A673 (cell line): ENCODE measurements at regions not wholly inside any gene's neighbourhood (a gene's known extent, or its start where the extent isn't known, plus 50 kb on each side); places are given as distances from the start of the nearest gene placed in this dataset.

Experiments used
- EZH2 ChIP-seq: fragments of 200-600 bp; sonication (generic); IDR thresholded peaks from 2 replicates; pipeline ENCODE4 v1.6.1; 2017; ENCODE audit warnings: borderline replicate concordance, low read depth, mild to moderate bottlenecking, mixed read lengths, antibody characterized with exemption, low read length; ENCODE audit not compliant: poor library complexity, severe bottlenecking
- TF ChIP-seq, protein P1 (sequence below): fragments of 300-800, 200-600 bp; sonication (generic); conservative IDR thresholded peaks from 2 replicates; pipeline ENCODE4 v1.5.1; 2017; ENCODE audit warnings: low read depth, mild to moderate bottlenecking, antibody characterized with exemption, low read length, moderate library complexity, mixed read lengths

DNA sequence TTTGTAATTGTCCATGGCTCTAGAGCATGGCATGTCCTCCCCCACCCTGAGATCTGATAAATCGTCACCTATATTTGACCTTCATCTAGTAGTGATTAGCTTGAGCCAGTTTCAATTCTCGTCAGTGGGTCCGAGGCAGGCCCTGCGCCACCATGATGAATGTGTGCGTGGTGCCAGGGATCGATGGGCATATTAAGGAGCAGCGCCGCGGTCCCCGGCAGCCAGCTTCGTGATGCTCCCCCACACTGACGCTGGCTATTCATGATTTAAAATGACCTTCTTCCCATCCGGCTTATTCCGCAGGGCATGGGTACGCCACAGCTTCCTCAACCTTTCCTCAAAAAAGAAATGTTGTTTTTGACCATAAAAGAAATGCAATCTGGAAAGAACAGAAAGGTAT, 68.0 kb downstream of the SLC25A47 start:
- TF ChIP-seq, protein P1, sequence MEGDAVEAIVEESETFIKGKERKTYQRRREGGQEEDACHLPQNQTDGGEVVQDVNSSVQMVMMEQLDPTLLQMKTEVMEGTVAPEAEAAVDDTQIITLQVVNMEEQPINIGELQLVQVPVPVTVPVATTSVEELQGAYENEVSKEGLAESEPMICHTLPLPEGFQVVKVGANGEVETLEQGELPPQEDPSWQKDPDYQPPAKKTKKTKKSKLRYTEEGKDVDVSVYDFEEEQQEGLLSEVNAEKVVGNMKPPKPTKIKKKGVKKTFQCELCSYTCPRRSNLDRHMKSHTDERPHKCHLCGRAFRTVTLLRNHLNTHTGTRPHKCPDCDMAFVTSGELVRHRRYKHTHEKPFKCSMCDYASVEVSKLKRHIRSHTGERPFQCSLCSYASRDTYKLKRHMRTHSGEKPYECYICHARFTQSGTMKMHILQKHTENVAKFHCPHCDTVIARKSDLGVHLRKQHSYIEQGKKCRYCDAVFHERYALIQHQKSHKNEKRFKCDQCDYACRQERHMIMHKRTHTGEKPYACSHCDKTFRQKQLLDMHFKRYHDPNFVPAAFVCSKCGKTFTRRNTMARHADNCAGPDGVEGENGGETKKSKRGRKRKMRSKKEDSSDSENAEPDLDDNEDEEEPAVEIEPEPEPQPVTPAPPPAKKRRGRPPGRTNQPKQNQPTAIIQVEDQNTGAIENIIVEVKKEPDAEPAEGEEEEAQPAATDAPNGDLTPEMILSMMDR, result no peak
- no peak for TF ChIP-seq EZH2
